ENCODE measurements at regions not wholly inside any gene's neighbourhood (a gene's known extent, or its start where the extent isn't known, plus 50 kb on each side); places are given as distances from the start of the nearest gene placed in this dataset.

GRCh38 chr2:12964904-12965539 lies 248.3 kb downstream of the TRIB2 start:
- TF ChIP-seq, protein P1, sequence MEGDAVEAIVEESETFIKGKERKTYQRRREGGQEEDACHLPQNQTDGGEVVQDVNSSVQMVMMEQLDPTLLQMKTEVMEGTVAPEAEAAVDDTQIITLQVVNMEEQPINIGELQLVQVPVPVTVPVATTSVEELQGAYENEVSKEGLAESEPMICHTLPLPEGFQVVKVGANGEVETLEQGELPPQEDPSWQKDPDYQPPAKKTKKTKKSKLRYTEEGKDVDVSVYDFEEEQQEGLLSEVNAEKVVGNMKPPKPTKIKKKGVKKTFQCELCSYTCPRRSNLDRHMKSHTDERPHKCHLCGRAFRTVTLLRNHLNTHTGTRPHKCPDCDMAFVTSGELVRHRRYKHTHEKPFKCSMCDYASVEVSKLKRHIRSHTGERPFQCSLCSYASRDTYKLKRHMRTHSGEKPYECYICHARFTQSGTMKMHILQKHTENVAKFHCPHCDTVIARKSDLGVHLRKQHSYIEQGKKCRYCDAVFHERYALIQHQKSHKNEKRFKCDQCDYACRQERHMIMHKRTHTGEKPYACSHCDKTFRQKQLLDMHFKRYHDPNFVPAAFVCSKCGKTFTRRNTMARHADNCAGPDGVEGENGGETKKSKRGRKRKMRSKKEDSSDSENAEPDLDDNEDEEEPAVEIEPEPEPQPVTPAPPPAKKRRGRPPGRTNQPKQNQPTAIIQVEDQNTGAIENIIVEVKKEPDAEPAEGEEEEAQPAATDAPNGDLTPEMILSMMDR (conservative IDR thresholded peaks at IDR 0.05; ENCODE audit: low read depth in 2 of 2): no peak
- no peak for TF ChIP-seq EZH2 (IDR thresholded peaks at IDR 0.05; ENCODE audit: low read depth, unreplicated experiment)
- TF ChIP-seq POLR2AphosphoS5 (IDR thresholded peaks at IDR 0.05; ENCODE audit: low read depth): no peak
- TF ChIP-seq, protein P2, sequence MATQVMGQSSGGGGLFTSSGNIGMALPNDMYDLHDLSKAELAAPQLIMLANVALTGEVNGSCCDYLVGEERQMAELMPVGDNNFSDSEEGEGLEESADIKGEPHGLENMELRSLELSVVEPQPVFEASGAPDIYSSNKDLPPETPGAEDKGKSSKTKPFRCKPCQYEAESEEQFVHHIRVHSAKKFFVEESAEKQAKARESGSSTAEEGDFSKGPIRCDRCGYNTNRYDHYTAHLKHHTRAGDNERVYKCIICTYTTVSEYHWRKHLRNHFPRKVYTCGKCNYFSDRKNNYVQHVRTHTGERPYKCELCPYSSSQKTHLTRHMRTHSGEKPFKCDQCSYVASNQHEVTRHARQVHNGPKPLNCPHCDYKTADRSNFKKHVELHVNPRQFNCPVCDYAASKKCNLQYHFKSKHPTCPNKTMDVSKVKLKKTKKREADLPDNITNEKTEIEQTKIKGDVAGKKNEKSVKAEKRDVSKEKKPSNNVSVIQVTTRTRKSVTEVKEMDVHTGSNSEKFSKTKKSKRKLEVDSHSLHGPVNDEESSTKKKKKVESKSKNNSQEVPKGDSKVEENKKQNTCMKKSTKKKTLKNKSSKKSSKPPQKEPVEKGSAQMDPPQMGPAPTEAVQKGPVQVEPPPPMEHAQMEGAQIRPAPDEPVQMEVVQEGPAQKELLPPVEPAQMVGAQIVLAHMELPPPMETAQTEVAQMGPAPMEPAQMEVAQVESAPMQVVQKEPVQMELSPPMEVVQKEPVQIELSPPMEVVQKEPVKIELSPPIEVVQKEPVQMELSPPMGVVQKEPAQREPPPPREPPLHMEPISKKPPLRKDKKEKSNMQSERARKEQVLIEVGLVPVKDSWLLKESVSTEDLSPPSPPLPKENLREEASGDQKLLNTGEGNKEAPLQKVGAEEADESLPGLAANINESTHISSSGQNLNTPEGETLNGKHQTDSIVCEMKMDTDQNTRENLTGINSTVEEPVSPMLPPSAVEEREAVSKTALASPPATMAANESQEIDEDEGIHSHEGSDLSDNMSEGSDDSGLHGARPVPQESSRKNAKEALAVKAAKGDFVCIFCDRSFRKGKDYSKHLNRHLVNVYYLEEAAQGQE (IDR thresholded peaks at IDR 0.05; ENCODE audit: unreplicated experiment): no peak
- TF ChIP-seq CREB1 (CRISPR knock-in tag; IDR thresholded peaks at IDR 0.05; ENCODE audit: low read depth): no peak
